ENCODE measurements at regions not wholly inside any gene's neighbourhood (a gene's known extent, or its start where the extent isn't known, plus 50 kb on each side); places are given as distances from the start of the nearest gene placed in this dataset.
A peak's percentile ranks its signal among the peaks of the same experiment; 100 is the strongest.

DNA sequence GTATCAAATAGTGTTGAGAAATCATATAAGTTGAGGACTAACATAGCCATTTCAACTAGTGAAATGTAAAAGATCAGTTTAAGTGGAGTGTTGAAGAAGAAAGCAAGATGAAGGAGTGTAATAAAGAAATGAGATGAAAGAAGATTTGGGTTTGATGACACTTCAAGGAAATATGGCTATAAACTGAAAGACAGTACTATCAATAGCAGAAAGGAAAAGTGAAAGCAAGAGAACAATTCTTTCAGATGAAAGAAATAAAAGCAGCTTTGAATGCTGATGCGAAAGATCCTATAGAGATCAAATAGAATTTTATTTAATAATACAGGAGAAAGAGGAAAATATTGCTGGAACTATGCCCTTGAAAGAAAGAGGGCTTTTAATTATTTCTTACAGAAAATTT is 92.8 kb upstream of the PRSS16 start:
- peaks cover 8% of the 10 kb centered on the region for H3K4me1 Mint-ChIP-seq (ENCODE audit: low read depth)
- no peak overlapping the region for H3K27ac Mint-ChIP-seq

DNA sequence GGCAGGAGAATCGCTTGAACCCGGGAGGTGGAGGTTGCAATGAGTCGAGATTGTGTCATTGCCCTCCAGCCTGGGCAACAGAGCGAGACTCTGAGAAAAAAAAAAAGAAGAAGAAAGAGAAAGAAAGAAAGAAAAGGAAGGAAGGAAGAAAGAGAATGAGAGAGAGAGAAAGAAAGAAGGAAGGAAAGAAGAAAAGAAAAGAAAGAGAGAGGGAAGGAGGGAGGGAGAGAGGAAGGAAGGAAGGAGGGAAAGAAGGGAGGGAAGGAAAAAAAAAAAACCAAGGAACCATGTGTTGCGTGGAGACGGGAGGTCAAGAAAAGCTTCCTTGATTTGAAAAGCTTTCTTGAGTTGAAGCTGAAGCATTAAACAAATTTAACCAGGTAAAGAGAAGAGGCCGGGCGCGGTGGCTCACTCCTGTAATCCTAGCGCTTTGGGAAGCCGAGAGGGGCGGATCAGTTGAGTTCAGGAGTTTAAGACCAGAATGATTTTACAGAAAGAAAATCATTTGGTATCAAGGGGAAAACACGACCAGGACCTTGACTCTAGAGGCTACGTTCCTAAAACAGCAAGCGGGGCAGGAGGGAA is 90.5 kb upstream of the PRSS16 start:
- Mint-ChIP-seq H3K27ac (peak overlapping the region; percentile 94), H3K4me3 (ENCODE audit: low read depth) (peak overlapping the region; percentile 76), H3K27me3 (peaks cover 6% of the 10 kb centered on the region), H3K4me1 (ENCODE audit: low read depth) (peaks cover 13% of the 10 kb centered on the region), H3K36me3 (ENCODE audit: insufficient read depth) (no peaks in the 10 kb centered on the region), H3K9me3 (ENCODE audit: low read depth) (no peaks in the 10 kb centered on the region)
- no peak for DNase-seq (ENCODE audit: low spot score, unreplicated experiment)
- TF ChIP-seq, protein P1, sequence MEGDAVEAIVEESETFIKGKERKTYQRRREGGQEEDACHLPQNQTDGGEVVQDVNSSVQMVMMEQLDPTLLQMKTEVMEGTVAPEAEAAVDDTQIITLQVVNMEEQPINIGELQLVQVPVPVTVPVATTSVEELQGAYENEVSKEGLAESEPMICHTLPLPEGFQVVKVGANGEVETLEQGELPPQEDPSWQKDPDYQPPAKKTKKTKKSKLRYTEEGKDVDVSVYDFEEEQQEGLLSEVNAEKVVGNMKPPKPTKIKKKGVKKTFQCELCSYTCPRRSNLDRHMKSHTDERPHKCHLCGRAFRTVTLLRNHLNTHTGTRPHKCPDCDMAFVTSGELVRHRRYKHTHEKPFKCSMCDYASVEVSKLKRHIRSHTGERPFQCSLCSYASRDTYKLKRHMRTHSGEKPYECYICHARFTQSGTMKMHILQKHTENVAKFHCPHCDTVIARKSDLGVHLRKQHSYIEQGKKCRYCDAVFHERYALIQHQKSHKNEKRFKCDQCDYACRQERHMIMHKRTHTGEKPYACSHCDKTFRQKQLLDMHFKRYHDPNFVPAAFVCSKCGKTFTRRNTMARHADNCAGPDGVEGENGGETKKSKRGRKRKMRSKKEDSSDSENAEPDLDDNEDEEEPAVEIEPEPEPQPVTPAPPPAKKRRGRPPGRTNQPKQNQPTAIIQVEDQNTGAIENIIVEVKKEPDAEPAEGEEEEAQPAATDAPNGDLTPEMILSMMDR (IDR thresholded peaks at IDR 0.05; ENCODE audit: unreplicated experiment), result no peak

More for the DNA sequence above, 92.8 kb upstream of the PRSS16 start:
- Mint-ChIP-seq H3K27me3 (peaks cover 6% of the 10 kb centered on the region), H3K9me3 (ENCODE audit: low read depth) (no peaks in the 10 kb centered on the region), H3K4me3 (ENCODE audit: low read depth) (no peak overlapping the region), H3K36me3 (ENCODE audit: insufficient read depth) (no peaks in the 10 kb centered on the region)
- no peak for DNase-seq (ENCODE audit: low spot score, unreplicated experiment)
- TF ChIP-seq, protein P1 (IDR thresholded peaks at IDR 0.05; ENCODE audit: unreplicated experiment), result no peak

DNA sequence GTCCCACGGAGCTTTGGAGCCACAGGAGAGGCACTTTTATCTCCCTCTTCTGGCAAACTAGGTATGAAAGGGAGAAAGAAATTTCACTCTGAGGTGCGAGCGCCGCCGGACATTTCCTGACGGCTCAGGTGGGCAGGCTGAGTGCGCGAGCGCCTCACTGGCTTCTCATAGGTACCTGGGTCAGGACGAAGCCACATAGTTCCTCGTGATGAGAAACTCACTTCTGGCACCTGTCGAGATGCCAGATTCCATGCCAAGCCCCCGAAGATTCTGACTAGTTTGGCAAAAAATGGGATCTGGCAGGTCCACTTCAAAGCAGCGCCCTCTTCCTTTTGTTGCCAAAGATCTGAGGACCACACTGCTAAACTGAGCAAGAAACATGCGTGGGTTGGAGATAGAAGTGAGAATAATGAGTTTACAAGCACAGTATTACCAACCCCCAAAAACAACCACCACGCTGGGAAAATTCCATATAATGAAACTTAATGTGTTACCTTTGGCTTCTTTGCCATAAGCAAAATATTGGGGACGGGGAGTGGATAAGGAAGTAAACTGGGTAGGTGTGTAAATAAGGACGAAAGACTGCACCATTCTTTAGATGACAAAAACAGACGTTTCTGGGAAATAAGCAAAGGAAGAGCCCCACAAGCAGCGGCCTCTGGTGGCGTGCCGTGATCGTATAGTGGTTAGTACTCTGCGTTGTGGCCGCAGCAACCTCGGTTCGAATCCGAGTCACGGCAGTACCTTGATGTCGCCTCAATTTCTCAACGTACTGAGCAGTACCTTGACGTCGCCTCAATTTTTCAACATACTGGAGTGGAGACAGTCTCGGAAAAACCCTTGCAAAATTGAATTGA is 89.8 kb upstream of the PRSS16 start:
- Mint-ChIP-seq H3K4me3 (ENCODE audit: low read depth) (peak overlapping the region; percentile 76), H3K36me3 (ENCODE audit: insufficient read depth) (no peaks in the 10 kb centered on the region), H3K9me3 (ENCODE audit: low read depth) (no peaks in the 10 kb centered on the region), H3K27ac (peak overlapping the region; percentile 94), H3K27me3 (peaks cover 6% of the 10 kb centered on the region), H3K4me1 (ENCODE audit: low read depth) (peaks cover 13% of the 10 kb centered on the region)
- TF ChIP-seq, protein P1 (IDR thresholded peaks at IDR 0.05; ENCODE audit: unreplicated experiment), result peak; percentile 51
- no peak for DNase-seq (ENCODE audit: low spot score, unreplicated experiment)

DNA sequence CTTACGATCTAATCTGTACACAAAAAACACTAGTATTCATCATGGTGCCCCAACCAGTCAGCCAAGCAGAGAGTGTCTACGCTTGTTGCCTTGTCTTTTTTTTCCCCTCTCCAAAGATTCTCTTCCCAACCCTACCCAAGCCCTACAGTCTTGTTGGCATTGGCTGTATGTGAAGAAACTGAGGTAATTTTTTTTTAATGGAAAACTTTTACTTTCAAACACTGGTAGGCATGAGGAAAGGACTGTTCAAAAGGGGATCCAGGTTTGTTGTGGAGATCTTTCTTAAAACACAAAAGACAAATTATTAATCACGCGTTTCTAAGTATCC is 89.2 kb upstream of the PRSS16 start:
- no peak for DNase-seq (ENCODE audit: low spot score, unreplicated experiment)
- H3K27me3 Mint-ChIP-seq, result peaks cover 6% of the 10 kb centered on the region
- TF ChIP-seq, protein P1 (IDR thresholded peaks at IDR 0.05; ENCODE audit: unreplicated experiment), result no peak
- peaks cover 13% of the 10 kb centered on the region for H3K4me1 Mint-ChIP-seq (ENCODE audit: low read depth)
- peak overlapping the region; percentile 94 for H3K27ac Mint-ChIP-seq
- H3K4me3 Mint-ChIP-seq (ENCODE audit: low read depth), result peak overlapping the region; percentile 76
- no peaks in the 10 kb centered on the region for H3K9me3 Mint-ChIP-seq (ENCODE audit: low read depth)
- H3K36me3 Mint-ChIP-seq (ENCODE audit: insufficient read depth), result no peaks in the 10 kb centered on the region

DNA sequence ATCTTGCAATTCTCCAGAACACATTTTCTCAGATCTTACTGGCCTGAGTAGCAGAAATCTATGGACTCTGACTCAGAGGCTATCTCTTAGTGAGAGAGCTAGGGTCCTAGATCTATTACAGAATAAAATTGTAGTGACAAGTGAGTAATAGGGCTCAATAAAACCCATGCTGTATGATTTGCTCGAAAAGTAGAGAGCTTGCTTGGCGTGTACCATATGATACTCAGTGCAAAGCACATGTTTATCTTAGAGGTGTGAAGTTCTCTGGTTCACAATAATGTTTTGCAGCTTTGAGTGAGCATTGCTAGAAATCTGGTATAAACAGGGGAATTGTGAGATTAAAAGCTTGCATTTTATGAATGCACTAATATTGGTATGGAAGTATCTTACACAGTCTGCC is 87.8 kb upstream of the PRSS16 start:
- Mint-ChIP-seq H3K27ac (no peak overlapping the region), H3K9me3 (ENCODE audit: low read depth) (no peaks in the 10 kb centered on the region), H3K4me3 (ENCODE audit: low read depth) (no peak overlapping the region), H3K4me1 (ENCODE audit: low read depth) (peaks cover 13% of the 10 kb centered on the region), H3K27me3 (peaks cover 6% of the 10 kb centered on the region), H3K36me3 (ENCODE audit: insufficient read depth) (no peaks in the 10 kb centered on the region)
- no peak for DNase-seq (ENCODE audit: low spot score, unreplicated experiment)
- TF ChIP-seq, protein P1 (IDR thresholded peaks at IDR 0.05; ENCODE audit: unreplicated experiment), result no peak

Data from progenitor cell of endocrine pancreas (in vitro differentiated cells).